ENCODE measurements at regions not wholly inside any gene's neighbourhood (a gene's known extent, or its start where the extent isn't known, plus 50 kb on each side); places are given as distances from the start of the nearest gene placed in this dataset.
A peak's percentile ranks its signal among the peaks of the same experiment; 100 is the strongest.
"Not testable (repeated sequence)": the region's sequence is repeated elsewhere in the genome, so short reads cannot be mapped to it uniquely, and the experiment has no call there.

DNA sequence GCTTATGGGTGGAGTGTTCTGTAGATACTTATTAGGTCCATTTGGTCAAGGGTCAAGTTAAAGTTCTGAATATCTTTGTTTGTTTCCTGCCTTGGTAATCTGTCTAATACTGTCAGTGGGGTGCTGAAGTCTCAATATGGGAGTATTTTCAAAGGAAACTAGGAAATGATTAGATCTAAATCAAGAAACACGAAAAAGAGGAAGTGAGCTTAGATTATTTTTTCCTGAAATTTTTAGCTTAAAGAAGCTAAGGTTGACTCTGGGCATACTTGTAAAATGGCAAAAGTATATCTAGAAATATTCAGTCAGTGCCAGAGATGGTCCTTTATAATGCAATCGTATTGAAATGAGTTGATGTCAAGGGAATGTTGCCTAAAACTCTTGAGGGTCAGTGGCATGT is 313.5 kb downstream of the ICE1 start:
- ChIA-PET POLR2A (ENCODE audit: low non-redundant PET) (no interaction called here), CTCF (no interaction called here)
- no peak overlapping the region for H3K27ac ChIP-seq
- TF ChIP-seq, protein P1, sequence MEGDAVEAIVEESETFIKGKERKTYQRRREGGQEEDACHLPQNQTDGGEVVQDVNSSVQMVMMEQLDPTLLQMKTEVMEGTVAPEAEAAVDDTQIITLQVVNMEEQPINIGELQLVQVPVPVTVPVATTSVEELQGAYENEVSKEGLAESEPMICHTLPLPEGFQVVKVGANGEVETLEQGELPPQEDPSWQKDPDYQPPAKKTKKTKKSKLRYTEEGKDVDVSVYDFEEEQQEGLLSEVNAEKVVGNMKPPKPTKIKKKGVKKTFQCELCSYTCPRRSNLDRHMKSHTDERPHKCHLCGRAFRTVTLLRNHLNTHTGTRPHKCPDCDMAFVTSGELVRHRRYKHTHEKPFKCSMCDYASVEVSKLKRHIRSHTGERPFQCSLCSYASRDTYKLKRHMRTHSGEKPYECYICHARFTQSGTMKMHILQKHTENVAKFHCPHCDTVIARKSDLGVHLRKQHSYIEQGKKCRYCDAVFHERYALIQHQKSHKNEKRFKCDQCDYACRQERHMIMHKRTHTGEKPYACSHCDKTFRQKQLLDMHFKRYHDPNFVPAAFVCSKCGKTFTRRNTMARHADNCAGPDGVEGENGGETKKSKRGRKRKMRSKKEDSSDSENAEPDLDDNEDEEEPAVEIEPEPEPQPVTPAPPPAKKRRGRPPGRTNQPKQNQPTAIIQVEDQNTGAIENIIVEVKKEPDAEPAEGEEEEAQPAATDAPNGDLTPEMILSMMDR (conservative IDR thresholded peaks at IDR 0.05; ENCODE audit: low read depth) = no peak
- no peak for DNase-seq (ENCODE audit: low spot score)

DNA sequence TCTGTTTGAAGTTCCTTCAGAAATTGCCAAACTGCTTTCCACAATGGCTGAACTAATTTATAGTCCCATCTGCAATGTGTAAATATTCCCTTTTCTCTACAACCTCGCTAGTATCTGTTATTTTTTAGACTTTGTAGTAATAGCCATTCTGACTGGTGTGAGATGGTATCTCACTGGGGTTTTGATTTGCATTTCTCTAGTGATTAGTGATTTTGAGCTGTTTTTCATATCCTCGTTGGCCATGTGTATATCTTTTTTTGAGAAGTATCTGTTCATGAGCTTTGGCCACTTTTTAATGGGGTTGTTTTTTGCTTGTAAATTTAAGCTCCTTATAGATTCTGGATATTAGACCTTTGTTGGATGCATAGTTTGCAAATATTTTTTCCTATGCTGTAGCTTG is 310.6 kb downstream of the ICE1 start:
- DNase-seq (ENCODE audit: low spot score); H3K27ac ChIP-seq; POLR2A ChIA-PET (ENCODE audit: low non-redundant PET): not testable (repeated sequence)
- CTCF ChIA-PET = interaction anchor here (0.6 kb wide), 1 partner anchor 948 kb away, joined by 6 read pairs; no protein-coding TSS in a partner anchor

DNA sequence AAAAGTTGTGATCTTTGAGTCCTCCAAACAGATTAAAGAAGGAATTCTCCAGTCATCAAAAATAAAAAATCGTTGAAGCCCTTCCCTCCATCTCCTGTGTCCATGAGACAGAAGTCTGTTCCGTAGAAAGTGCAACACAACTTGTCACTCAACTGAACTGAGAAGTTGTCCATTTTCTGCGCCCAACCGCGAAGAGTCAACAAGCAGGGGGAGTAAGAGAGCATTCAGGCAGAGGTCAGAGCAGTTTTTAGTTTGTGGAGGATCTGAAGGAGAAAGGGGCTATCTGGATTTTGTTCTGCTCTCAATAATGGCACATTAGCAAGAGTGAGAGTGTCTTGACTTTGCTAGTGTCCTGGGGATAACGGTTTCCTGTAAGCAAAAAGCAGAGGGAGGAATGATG is 303.9 kb downstream of the ICE1 start:
- DNase-seq (ENCODE audit: low spot score) = no peak
- CTCF ChIA-PET = interaction anchor here (0.7 to 0.8 kb wide), 2 partner anchors 17 to 178 kb away, joined by 3 to 5 read pairs; no protein-coding TSS in a partner anchor
- H3K27ac ChIP-seq = no peak overlapping the region
- TF ChIP-seq, protein P1 (conservative IDR thresholded peaks at IDR 0.05; ENCODE audit: low read depth) = no peak
- POLR2A ChIA-PET (ENCODE audit: low non-redundant PET) = no interaction called here

DNA sequence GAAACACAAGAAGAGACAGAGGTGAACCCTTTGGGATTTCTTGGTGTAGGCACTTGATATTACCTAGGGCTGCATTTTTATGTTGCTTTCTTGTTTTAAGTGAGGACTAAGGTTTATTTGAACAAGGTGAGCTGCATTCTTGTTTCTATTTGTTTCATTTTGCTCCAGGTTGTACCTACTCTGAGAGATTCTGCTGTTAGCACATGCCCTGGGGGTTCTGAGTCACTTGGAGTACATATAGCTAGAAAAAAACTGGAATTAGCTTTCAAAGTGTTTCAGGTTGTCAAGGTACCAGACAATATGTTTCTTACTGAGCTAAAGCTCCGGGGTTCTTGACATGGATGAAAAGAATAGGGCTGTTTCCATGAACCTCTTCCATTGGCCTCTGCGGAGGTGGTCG is 299.4 kb downstream of the ICE1 start:
- POLR2A ChIA-PET (ENCODE audit: low non-redundant PET) = no interaction called here
- CTCF ChIA-PET = no interaction called here
- TF ChIP-seq, protein P1 (conservative IDR thresholded peaks at IDR 0.05; ENCODE audit: low read depth) = no peak
- DNase-seq (ENCODE audit: low spot score) = peak; percentile 15
- no peak overlapping the region for H3K27ac ChIP-seq

DNA sequence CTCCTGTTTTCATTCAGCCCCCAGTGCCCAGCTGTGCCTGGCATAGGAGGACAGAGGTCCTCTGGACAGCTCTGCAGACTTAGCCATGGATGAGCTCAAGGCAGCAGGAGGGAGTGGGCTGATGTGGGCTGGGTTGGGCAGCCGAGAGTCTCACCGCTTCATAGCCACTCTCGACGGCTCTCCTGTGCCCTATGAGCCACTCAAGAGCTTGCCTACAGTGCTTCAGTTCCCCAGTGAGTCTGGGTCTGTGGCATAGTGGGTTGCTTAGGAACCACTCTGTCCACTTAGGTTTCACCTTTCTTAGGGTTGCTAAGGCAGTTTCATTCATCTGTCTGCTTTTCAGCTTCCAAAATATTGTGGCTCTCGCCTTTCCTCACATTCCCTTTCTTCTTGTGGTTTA is 296.8 kb downstream of the ICE1 start:
- TF ChIP-seq, protein P1 (conservative IDR thresholded peaks at IDR 0.05; ENCODE audit: low read depth) = no peak
- POLR2A ChIA-PET (ENCODE audit: low non-redundant PET) = no interaction called here
- no peak for DNase-seq (ENCODE audit: low spot score)
- CTCF ChIA-PET = no interaction called here
- no peak overlapping the region for H3K27ac ChIP-seq

DNA sequence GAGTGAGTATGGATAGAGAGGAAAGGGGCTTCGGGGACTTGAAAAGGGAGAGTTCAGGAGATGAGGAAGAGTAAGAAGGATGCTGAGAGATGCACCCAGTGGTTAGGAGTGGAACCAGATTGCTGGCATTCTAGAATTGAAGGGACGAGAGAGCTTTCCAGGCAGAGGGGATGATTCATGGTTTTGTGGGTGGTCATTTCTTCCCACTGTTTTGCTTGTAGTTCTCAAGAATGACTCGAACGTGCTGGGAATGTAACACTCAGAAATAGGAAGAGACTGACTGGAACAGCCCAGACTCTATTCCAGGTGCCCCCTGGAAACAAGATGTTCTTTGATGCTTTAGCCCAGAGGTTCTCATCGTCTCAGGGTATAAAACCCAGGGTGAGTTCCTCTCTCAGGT is 294.2 kb downstream of the ICE1 start:
- CTCF ChIA-PET = no interaction called here

DNA sequence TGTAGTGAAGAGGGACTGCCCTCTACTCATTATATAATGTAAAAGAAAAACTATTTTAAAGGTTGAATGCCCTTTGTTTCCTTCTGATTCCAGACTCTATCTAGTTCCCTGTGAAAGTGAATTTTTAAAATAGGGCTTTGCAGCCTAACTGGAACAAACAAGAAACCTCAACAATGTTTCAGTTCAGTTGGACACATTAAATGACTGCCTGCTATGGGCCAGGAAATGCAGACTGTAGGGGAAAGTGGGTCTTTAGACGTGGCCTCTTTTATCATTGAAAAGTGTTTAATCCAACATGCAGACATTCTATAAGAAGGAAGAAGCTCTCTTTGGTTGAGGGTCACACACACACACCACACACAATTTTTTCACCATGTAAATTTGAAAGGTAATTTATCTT is 289.1 kb downstream of the ICE1 start:
- ChIA-PET POLR2A (ENCODE audit: low non-redundant PET) (no interaction called here), CTCF (no interaction called here)
- TF ChIP-seq, protein P1 (conservative IDR thresholded peaks at IDR 0.05; ENCODE audit: low read depth) = no peak
- no peak for DNase-seq (ENCODE audit: low spot score)
- no peak overlapping the region for H3K27ac ChIP-seq

More for the DNA sequence above, 294.2 kb downstream of the ICE1 start:
- no peak for DNase-seq (ENCODE audit: low spot score)
- no peak overlapping the region for H3K27ac ChIP-seq
- POLR2A ChIA-PET (ENCODE audit: low non-redundant PET) = no interaction called here
- TF ChIP-seq, protein P1 (conservative IDR thresholded peaks at IDR 0.05; ENCODE audit: low read depth) = no peak
